IMR-90 (cell line): ENCODE measurements at regions not wholly inside any gene's neighbourhood (a gene's known extent, or its start where the extent isn't known, plus 50 kb on each side); places are given as distances from the start of the nearest gene placed in this dataset.

Experiments used
- BHLHE40 ChIP-seq: fragments of 150-350 bp; IDR thresholded peaks from 2 replicates; pipeline ENCODE4 v1.6.1; 2016; ENCODE audit warnings: mild to moderate bottlenecking, low read depth, low read length
- MXI1 ChIP-seq: IDR thresholded peaks from 2 replicates; pipeline ENCODE4 v1.6.1; 2012; ENCODE audit warnings: low read depth, mild to moderate bottlenecking, low read length, moderate library complexity, borderline replicate concordance

DNA sequence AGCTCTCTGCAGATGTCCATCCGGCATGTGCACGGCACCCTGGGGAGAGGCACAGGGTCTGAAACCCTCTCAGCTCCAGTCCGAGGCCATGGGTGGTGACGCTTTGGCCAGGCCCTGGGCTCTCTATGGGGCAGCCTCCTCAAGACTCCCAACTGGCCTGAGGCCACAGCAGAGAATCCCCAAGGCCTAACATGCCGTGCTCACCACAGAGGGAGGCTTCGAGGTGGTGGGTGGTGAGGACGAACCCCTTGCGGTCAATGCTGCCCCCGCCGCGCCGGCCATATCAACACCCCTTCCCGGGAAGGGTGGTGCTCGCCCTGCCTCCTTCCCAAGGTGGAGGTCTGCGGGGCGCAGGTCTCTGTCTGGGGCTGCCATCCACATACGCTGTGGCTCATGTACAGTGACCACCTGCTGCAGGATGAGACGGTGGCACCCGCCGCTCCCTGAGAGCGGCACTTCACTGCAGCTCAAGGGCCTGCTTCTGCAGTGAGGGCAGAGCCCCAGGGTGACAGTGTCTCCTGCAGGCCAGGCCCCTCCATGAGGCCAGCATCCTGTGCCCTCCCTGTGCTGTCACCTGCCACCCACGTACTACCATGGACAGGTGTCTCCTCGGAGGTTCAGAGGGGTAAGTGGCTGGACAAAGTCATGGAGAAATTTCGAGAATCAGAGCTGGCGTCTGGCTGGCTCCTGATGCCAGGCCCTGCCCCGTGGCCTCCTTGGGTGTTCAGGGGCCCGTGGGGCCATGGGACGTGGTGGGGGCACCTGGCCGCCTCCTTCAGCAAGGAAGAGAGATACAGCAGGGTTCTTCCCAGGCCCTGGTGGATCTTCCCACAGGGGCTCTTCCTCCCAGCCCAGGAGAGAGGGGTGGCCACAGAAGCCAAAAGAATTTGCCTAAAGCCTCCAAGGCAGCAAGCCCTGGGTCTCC, 54.6 kb upstream of the ACSF3 start:
- TF ChIP-seq BHLHE40 (no peak), MXI1 (no peak)
